DMS 273 (cell line): ENCODE measurements at regions not wholly inside any gene's neighbourhood (a gene's known extent, or its start where the extent isn't known, plus 50 kb on each side); places are given as distances from the start of the nearest gene placed in this dataset.
A peak's percentile ranks its signal among the peaks of the same experiment; 100 is the strongest.

Source experiments
- DNase-seq: peaks from one replicate; lab custom pipeline; 2025; ENCODE audit not compliant: unreplicated experiment; lab: John Stamatoyannopoulos, UW

GRCh38 chr5:170451747-170452365 is 52.0 kb upstream of the KCNIP1 start:
- no peak for DNase-seq

DNA sequence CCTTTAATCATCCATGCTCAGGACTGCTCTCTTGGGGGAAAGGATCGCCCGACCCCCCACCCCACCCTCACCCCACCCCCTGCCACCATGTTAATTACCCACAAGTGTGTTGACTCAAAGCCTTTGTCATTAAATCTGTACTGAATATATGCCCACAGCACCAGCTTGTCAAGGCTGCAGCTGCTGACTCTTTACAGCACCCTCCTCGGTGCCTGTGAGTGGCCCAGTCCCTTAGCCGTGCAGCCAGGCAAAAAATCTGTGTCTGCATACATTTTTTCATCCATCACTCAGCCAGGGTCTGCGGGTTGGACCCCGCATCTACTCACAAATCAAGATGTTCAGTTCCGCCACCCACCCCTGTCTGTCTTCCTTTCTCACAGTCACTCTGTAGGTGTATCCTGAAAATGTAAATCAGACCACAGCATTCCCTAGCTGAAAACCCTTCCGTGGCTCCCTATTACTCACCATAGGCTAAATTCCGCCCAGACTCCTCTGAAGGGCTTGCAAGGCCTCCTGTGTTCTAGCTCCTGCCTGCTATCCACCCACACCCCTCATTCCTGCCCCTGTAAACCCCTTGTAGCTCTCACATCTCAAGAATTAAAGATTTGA is 53.7 kb upstream of the KCNIP1 start:
- no peak for DNase-seq

DNA sequence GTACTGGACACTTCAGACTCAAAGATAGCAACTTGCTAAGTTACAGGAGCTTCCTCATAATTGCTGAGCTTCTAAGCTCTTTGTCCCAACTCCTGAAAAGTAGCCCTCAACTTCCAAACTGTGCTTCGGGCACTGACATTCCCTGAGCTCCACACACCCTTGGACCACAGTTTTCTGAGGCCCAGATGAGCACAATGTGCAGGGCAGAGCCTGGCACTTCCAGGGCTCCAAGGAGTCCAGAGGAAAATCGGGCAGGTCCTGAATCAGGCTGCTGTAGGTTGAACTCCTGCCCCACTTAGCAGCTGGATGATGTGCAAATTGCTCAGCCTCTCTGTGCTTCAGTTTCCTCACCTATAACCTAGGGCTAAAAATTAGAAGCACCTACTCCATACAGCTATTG is 54.6 kb upstream of the KCNIP1 start:
- no peak for DNase-seq

- DNase-seq = no peak
Measured at GRCh38 chr5:170448221-170448620, 55.6 kb upstream of the KCNIP1 start.

GRCh38 chr5:170446365-170446764 is 57.2 kb upstream of the KCNMB1 start:
- no peak for DNase-seq

GRCh38 chr5:170445936-170446335 is 56.8 kb upstream of the KCNMB1 start:
- DNase-seq = no peak

- no peak for DNase-seq
Measured at GRCh38 chr5:170444969-170445505, 55.9 kb upstream of the KCNMB1 start.

DNA sequence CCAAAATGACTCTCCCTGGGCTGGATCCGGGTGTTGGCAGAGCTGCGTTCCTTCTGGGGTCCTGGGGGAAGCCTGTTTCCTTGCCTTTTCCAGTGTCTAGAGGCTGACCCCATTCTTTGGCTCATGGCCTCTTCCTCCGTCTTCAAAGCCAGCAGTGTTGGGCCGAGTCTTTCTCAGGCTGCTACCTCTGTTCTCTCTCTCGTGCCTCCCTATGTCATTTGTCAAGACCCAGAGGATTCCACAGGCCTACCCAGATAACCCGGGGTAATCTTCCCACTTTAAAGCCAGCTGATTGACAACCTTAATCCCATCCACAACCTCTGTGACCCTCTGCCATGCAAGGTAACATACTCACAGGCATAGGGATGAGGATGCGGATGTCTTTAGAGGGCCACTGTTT is 55.0 kb upstream of the KCNMB1 start:
- no peak for DNase-seq

- no peak for DNase-seq
Measured at GRCh38 chr5:170443624-170444023, 54.5 kb upstream of the KCNMB1 start.

DNA sequence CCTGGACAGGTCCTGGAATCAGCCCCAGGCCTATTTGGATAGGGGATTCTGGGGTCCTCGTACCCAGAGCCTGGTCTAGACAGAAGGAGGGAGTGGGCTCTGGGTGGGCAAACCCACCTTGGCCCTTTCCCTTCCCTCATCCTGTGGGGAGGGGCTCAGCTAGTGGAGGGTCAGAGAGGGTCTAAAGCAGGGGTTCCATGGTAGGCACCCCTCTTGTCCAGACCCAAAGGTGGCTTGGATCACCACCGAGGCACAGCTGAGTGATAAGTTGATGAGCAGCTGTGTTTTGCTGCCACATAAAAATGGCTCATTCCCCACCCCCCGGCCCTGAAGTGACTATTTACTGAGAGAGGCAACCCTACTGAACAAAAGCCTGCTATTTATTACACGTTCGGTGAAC is 53.8 kb upstream of the KCNMB1 start:
- no peak for DNase-seq

DNA sequence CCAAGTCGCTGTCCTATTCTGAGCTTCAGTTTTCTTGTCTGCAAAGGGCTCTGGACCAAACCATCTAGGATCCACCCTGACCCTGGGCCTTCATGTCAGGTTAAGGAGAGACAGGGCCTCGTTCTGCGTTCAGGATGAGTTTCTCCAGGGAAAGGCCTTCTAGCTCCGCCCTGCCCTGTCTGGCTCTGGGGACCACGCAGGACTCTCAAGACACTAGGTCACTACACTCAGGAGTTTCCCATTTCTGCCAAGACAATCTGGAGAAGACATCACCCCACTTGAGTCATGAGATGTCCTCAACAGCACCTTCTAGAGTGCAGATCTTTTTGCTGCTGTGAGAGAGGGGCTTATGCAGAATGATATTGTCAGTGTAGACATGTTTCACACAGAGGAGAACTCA is 53.2 kb upstream of the KCNMB1 start:
- DNase-seq = no peak

GRCh38 chr5:170441393-170441784 is 52.2 kb upstream of the KCNMB1 start:
- no peak for DNase-seq

- DNase-seq = no peak
Measured at GRCh38 chr5:170440771-170441392, 51.7 kb upstream of the KCNMB1 start.

- DNase-seq = no peak
Measured at GRCh38 chr5:170439944-170440269, 50.7 kb upstream of the KCNMB1 start.

GRCh38 chr5:170439223-170439943 is 50.2 kb upstream of the KCNMB1 start:
- DNase-seq = peak; percentile 20
